ENCODE measurements at regions not wholly inside any gene's neighbourhood (a gene's known extent, or its start where the extent isn't known, plus 50 kb on each side); places are given as distances from the start of the nearest gene placed in this dataset.

DNA sequence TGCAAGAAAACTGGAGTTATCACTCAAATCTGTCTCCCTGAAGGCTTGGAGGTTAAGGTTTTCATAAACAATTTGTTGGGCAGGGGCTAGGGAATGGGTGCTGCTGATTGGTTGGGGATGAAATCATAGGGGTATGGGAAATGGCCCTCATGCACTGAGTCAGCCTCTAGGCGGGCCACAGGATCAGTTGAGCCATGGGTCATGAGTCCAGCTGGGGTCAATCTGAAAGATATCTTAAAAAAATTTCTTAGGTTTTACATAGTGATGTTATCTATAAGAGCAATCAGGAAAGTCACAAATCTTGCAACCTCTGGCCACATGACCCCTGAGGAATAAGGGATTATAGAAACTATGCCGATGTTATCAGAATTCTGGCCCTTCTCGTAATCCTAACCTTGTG lies 491.7 kb downstream of the ZIC1 start:
- H3K79me2 ChIP-seq (ENCODE audit: insufficient read depth, low read length), result no peaks in the 10 kb centered on the region
- no peaks in the 10 kb centered on the region for H3K36me3 ChIP-seq (ENCODE audit: low read length)
- no peaks in the 10 kb centered on the region for H3F3A ChIP-seq (ENCODE audit: insufficient read depth)
- H3K9me2 ChIP-seq (replicated peaks; ENCODE audit: insufficient read depth, low read length), result no peaks in the 10 kb centered on the region
- H4K20me1 ChIP-seq (ENCODE audit: low read depth, low read length), result no peaks in the 10 kb centered on the region
- H3K4me3 ChIP-seq (ENCODE audit: insufficient read depth, low read length, poor library complexity, severe bottlenecking), result no peak overlapping the region
- no peaks in the 10 kb centered on the region for H3K27me3 ChIP-seq (ENCODE audit: low read length)
- H3K9ac ChIP-seq (ENCODE audit: low read length), result no peak overlapping the region
- H2AFZ ChIP-seq (ENCODE audit: low read depth, low read length, severe bottlenecking), result no peak overlapping the region
- H3K4me2 ChIP-seq (ENCODE audit: low read depth, low read length, poor library complexity, severe bottlenecking), result no peak overlapping the region
- H3K9me3 ChIP-seq (ENCODE audit: insufficient read depth, low read length), result no peaks in the 10 kb centered on the region
- H3K27ac ChIP-seq (ENCODE audit: low read depth, low read length), result no peak overlapping the region
- TF ChIP-seq, protein P1, sequence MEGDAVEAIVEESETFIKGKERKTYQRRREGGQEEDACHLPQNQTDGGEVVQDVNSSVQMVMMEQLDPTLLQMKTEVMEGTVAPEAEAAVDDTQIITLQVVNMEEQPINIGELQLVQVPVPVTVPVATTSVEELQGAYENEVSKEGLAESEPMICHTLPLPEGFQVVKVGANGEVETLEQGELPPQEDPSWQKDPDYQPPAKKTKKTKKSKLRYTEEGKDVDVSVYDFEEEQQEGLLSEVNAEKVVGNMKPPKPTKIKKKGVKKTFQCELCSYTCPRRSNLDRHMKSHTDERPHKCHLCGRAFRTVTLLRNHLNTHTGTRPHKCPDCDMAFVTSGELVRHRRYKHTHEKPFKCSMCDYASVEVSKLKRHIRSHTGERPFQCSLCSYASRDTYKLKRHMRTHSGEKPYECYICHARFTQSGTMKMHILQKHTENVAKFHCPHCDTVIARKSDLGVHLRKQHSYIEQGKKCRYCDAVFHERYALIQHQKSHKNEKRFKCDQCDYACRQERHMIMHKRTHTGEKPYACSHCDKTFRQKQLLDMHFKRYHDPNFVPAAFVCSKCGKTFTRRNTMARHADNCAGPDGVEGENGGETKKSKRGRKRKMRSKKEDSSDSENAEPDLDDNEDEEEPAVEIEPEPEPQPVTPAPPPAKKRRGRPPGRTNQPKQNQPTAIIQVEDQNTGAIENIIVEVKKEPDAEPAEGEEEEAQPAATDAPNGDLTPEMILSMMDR (IDR thresholded peaks at IDR 0.05; ENCODE audit: insufficient read depth, low read length, poor library complexity, severe bottlenecking), result no peak
- TF ChIP-seq EZH2phosphoT487 (conservative IDR thresholded peaks at IDR 0.05; ENCODE audit: low read length), result no peak

DNA sequence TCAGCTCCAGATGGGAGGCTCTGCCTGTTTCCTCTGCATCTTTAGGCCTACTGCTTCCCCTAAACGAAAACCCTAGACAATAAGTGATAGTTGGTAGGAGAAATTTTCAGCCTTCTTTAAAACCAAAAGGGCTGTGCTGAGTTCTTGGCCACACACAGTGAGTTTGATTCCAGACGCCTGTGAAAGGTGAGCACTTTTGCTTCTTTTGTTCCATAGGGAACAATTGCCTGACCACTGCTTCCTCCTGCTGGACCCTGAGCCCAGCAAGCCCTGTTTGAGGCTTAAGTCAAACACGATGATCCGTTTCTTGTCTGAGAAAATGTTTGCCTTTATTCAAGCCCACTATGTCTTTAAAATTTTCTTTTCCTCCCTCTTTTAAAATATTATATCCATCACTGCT lies 493.9 kb downstream of the ZIC1 start:
- no peak overlapping the region for H2AFZ ChIP-seq (ENCODE audit: low read depth, low read length, severe bottlenecking)
- no peaks in the 10 kb centered on the region for H3K36me3 ChIP-seq (ENCODE audit: low read length)
- no peaks in the 10 kb centered on the region for H3K9me2 ChIP-seq (replicated peaks; ENCODE audit: insufficient read depth, low read length)
- H3K27ac ChIP-seq (ENCODE audit: low read depth, low read length), result no peak overlapping the region
- H3K27me3 ChIP-seq (ENCODE audit: low read length), result no peaks in the 10 kb centered on the region
- H3K4me2 ChIP-seq (ENCODE audit: low read depth, low read length, poor library complexity, severe bottlenecking), result no peak overlapping the region
- H3K79me2 ChIP-seq (ENCODE audit: insufficient read depth, low read length), result no peaks in the 10 kb centered on the region
- TF ChIP-seq EZH2phosphoT487 (conservative IDR thresholded peaks at IDR 0.05; ENCODE audit: low read length), result no peak
- TF ChIP-seq, protein P1 (IDR thresholded peaks at IDR 0.05; ENCODE audit: insufficient read depth, low read length, poor library complexity, severe bottlenecking), result no peak
- H3K9ac ChIP-seq (ENCODE audit: low read length), result no peak overlapping the region
- no peak overlapping the region for H3K4me3 ChIP-seq (ENCODE audit: insufficient read depth, low read length, poor library complexity, severe bottlenecking)
- H3K9me3 ChIP-seq (ENCODE audit: insufficient read depth, low read length), result no peaks in the 10 kb centered on the region
- no peaks in the 10 kb centered on the region for H3F3A ChIP-seq (ENCODE audit: insufficient read depth)
- H4K20me1 ChIP-seq (ENCODE audit: low read depth, low read length), result no peaks in the 10 kb centered on the region

DNA sequence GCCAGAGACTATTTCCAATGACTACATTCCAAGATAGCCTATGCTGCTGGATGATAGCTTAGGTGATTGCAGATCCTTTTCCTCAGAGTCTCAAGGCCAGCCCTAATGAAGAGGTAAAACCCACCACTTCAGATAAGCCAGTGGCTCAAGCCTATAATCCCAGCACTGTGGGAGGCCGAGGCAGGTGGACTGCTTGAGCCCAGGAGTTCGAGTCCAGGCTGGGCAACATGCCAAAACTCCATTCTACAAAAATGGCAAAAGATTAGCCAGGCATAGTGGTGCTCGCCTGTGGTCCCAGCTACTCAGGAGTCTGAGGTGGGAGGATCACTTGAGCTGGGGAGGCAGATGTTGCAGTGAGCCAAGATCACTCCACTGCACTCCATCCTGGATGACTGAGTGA lies 495.3 kb downstream of the ZIC1 start:
- H3K79me2 ChIP-seq (ENCODE audit: insufficient read depth, low read length), result no peaks in the 10 kb centered on the region
- H3K9me2 ChIP-seq (replicated peaks; ENCODE audit: insufficient read depth, low read length), result no peaks in the 10 kb centered on the region
- no peak overlapping the region for H2AFZ ChIP-seq (ENCODE audit: low read depth, low read length, severe bottlenecking)
- TF ChIP-seq, protein P1 (IDR thresholded peaks at IDR 0.05; ENCODE audit: insufficient read depth, low read length, poor library complexity, severe bottlenecking), result no peak
- no peak for TF ChIP-seq EZH2phosphoT487 (conservative IDR thresholded peaks at IDR 0.05; ENCODE audit: low read length)
- no peak overlapping the region for H3K27ac ChIP-seq (ENCODE audit: low read depth, low read length)
- H3F3A ChIP-seq (ENCODE audit: insufficient read depth), result no peaks in the 10 kb centered on the region
- no peaks in the 10 kb centered on the region for H3K36me3 ChIP-seq (ENCODE audit: low read length)
- H3K9me3 ChIP-seq (ENCODE audit: insufficient read depth, low read length), result no peaks in the 10 kb centered on the region
- H3K9ac ChIP-seq (ENCODE audit: low read length), result no peak overlapping the region
- H3K4me3 ChIP-seq (ENCODE audit: insufficient read depth, low read length, poor library complexity, severe bottlenecking), result no peak overlapping the region
- H3K4me2 ChIP-seq (ENCODE audit: low read depth, low read length, poor library complexity, severe bottlenecking), result no peak overlapping the region
- H4K20me1 ChIP-seq (ENCODE audit: low read depth, low read length), result no peaks in the 10 kb centered on the region
- no peaks in the 10 kb centered on the region for H3K27me3 ChIP-seq (ENCODE audit: low read length)
